Prostate gland (tissue), 2 donors: ENCODE measurements at regions not wholly inside any gene's neighbourhood (a gene's known extent, or its start where the extent isn't known, plus 50 kb on each side); places are given as distances from the start of the nearest gene placed in this dataset.

Source experiments
- DNase-seq: peaks from one replicate; pipeline ENCODE4 v3.0.0-alpha.2; 2019; ENCODE audit warnings: low spot score
- H3K27ac ChIP-seq, 2 donors: fragments of 200-600 bp; sonication (generic); 2 replicates each; pipeline ENCODE4 v1.5.1; 2017 to 2019
- H3K27me3 ChIP-seq: fragments of 200-600 bp; sonication (generic); replicated peaks from 2 replicates; pipeline ENCODE4 v1.5.1; 2019; ENCODE audit not compliant: insufficient read depth
- H3K36me3 ChIP-seq, 2 donors: fragments of 200-600 bp; sonication (generic); 1 replicate in 1 of 2; 2 replicates in 1 of 2; pipeline versions ENCODE4 v1.5.1 to v1.8.1; 2017 to 2019
- H3K4me1 ChIP-seq: fragments of 200-600 bp; sonication (generic); replicated peaks from 2 replicates; pipeline ENCODE4 v1.5.1; 2019
- H3K4me3 ChIP-seq, 2 donors: fragments of 200-600 bp; sonication (generic); 2 replicates each; pipeline ENCODE4 v1.5.1; 2017 to 2019
- H3K9me3 ChIP-seq: fragments of 200-600 bp; sonication (generic); 2 replicates; pipeline ENCODE4 v1.5.1; 2017
- CTCF ChIP-seq, 4 experiments: fragments of 200-600 bp in 2 of 4; fragments of 450-650 bp in 2 of 4; sonication (generic) in 2 of 4; IDR thresholded peaks; 1 replicate in 3 of 4; 2 replicates in 1 of 4; pipeline ENCODE4 v1.5.1; 2016 to 2019; ENCODE audit warnings: antibody characterized with exemption in 4 of 4, mild to moderate bottlenecking in 2 of 4, moderate library complexity in 2 of 4
- POLR2A ChIP-seq: fragments of 450-650 bp; IDR thresholded peaks from one replicate; pipeline ENCODE4 v1.6.1; 2016; ENCODE audit warnings: antibody characterized with exemption, mild to moderate bottlenecking
- POLR2AphosphoS5 ChIP-seq: sonication (generic); formaldehyde crosslinking; IDR thresholded peaks from one replicate; pipeline ENCODE4 v1.6.1; 2017; ENCODE audit warnings: antibody characterized with exemption
- WGBS: methylation state at CpG from one replicate; pipeline ENCODE4 v1.1.5; 2018; 5-methylcytosine and 5-hydroxymethylcytosine counted together
- intact Hi-C: fragments of 100-400 bp; cut with DNase I; formaldehyde crosslinking; loops from one replicate; pipeline ENCODE4 v1.14.2; 2022

- H3K4me3 ChIP-seq = no peak overlapping the region
- no peak for DNase-seq
- H3K36me3 ChIP-seq = no peaks in the 10 kb centered on the region
- TF ChIP-seq POLR2A (no peak), POLR2AphosphoS5 (no peak)
- H3K4me1 ChIP-seq = no peaks in the 10 kb centered on the region
- no peak overlapping the region for H3K27ac ChIP-seq
- no peaks in the 10 kb centered on the region for H3K27me3 ChIP-seq
- 59% methylated on average over 6 of the region's 6 CpGs for WGBS
- H3K9me3 ChIP-seq = no peaks in the 10 kb centered on the region
- intact Hi-C loops = no loop called here
These were observed 286.9 kb downstream of the NPIPA8 start for GRCh38 chr16:18049547-18050133.

- no peak for TF ChIP-seq CTCF (IDR thresholded peaks at IDR 0.05)
- Histone ChIP-seq H3K27ac (no peak overlapping the region), H3K9me3 (no peaks in the 10 kb centered on the region), H3K27me3 (no peaks in the 10 kb centered on the region), H3K4me3 (no peak overlapping the region), H3K36me3 (no peaks in the 10 kb centered on the region), H3K4me1 (no peaks in the 10 kb centered on the region)
- 50% methylated on average over 4 of the region's 4 CpGs for WGBS
- no peak for DNase-seq
- intact Hi-C loops = no loop called here
These were observed 287.5 kb downstream of the NPIPA8 start for GRCh38 chr16:18048853-18049546.

GRCh38 chr16:18047761-18048160 is 288.8 kb downstream of the NPIPA8 start:
- DNase-seq = no peak
- Histone ChIP-seq H3K4me1 (no peaks in the 10 kb centered on the region), H3K4me3 (no peak overlapping the region), H3K9me3 (no peaks in the 10 kb centered on the region), H3K27ac (no peak overlapping the region), H3K36me3 (no peaks in the 10 kb centered on the region), H3K27me3 (peaks cover 2% of the 10 kb centered on the region)
- intact Hi-C loops = no loop called here
- 94% methylated on average over 6 of the region's 6 CpGs for WGBS
- TF ChIP-seq CTCF (IDR thresholded peaks at IDR 0.05) = no peak
- no peak for TF ChIP-seq POLR2A
- no peak for TF ChIP-seq POLR2AphosphoS5

- no peaks in the 10 kb centered on the region for H3K36me3 ChIP-seq
- intact Hi-C loops = no loop called here
- H3K4me3 ChIP-seq = no peak overlapping the region
- H3K4me1 ChIP-seq = no peaks in the 10 kb centered on the region
- no peak for TF ChIP-seq CTCF (IDR thresholded peaks at IDR 0.05)
- no peak for TF ChIP-seq POLR2AphosphoS5
- no peak for TF ChIP-seq POLR2A
- no peak for DNase-seq
- 75% methylated on average over 6 of the region's 6 CpGs for WGBS
- H3K27ac ChIP-seq = no peak overlapping the region
- no peaks in the 10 kb centered on the region for H3K9me3 ChIP-seq
- peaks cover 2% of the 10 kb centered on the region for H3K27me3 ChIP-seq
These were observed 291.2 kb downstream of the NPIPA8 start for GRCh38 chr16:18045356-18045755.

GRCh38 chr16:18041864-18042834 is 294.4 kb downstream of the NPIPA8 start:
- WGBS = 52% methylated on average over 8 of the region's 8 CpGs
- H3K36me3 ChIP-seq = no peaks in the 10 kb centered on the region
- no peaks in the 10 kb centered on the region for H3K9me3 ChIP-seq
- intact Hi-C loops = no loop called here
- H3K27me3 ChIP-seq = peaks cover 2% of the 10 kb centered on the region
- DNase-seq = no peak
- no peak for TF ChIP-seq CTCF (IDR thresholded peaks at IDR 0.05)
- TF ChIP-seq POLR2A = no peak
- TF ChIP-seq POLR2AphosphoS5 = no peak
- no peak overlapping the region for H3K27ac ChIP-seq
- H3K4me1 ChIP-seq = no peaks in the 10 kb centered on the region
- H3K4me3 ChIP-seq = no peak overlapping the region
